ENCODE measurements at regions not wholly inside any gene's neighbourhood (a gene's known extent, or its start where the extent isn't known, plus 50 kb on each side); places are given as distances from the start of the nearest gene placed in this dataset.

- no peak for DNase-seq (ENCODE audit: low spot score)
Observed at GRCh38 chr1:239929317-239929716, 162.4 kb upstream of the FMN2 start.

DNA sequence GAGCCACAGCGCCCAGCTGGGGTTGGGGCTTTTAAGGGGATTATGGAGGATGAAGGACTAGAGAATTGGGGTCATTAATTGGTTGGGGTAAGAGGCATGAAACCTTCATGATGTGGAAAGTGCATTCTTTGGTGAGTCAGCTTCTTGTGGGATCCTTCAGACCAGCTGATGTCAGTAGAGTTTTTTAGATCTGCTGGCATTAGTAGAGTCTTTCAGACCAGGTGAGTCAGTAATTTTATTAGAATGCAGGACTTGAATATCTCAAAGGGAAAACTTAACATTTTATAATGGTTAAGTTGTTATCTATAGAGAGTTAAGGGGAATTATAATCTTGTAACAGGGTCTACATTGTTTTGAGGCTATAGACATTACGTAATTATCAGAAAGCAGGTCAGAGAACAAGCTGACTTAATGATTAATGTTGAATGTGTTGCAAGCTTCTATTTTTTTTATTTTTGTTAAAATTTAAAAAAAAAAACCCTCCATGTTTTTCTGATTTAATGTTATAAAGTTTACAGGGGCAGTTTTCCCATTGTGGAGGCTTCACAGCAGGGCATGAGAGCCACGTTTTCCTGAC lies 160.9 kb upstream of the FMN2 start:
- no peak for DNase-seq (ENCODE audit: low spot score)

- DNase-seq (ENCODE audit: low spot score) = no peak
Observed at GRCh38 chr1:239931341-239931740, 160.3 kb upstream of the FMN2 start.

DNA sequence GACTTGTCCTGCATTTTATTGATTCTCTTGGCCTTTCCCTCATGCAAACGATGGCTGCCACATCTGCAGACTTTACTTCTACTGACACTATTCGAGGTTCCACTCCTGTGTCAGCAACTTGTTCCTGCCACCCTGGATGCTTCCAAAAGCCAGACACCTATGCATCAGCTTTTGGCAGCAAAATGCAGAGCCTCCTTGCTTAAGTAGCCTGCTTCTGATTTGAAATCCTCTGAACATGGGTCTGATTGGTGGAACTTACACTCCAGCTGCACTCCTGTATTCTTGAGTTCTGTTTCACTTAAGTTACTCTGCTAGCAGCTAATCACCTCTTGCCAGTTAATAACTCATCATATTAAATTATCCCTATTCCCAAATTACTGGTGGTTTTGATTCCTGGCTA lies 152.1 kb upstream of the FMN2 start:
- no peak for DNase-seq (ENCODE audit: low spot score)

DNA sequence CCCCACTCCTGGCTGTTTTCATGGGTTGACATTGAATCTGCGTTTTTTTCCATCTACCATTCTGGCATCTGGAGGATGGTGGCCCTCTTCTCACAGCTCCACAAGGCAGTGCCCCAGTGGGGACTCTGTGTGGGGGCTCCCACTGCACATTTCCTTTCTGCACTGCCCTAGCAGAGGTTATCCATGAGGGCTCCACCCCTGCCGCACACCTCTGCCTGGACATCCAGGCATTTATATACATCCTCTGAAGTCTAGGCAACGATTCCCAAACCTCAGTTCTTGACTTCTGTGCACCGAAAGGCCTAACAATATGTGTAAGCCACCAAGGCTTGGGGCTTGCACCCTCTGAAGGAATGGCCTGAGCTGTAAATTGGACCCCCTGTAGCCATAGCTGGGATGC lies 147.9 kb upstream of the FMN2 start:
- no peak for DNase-seq (ENCODE audit: low spot score)

DNA sequence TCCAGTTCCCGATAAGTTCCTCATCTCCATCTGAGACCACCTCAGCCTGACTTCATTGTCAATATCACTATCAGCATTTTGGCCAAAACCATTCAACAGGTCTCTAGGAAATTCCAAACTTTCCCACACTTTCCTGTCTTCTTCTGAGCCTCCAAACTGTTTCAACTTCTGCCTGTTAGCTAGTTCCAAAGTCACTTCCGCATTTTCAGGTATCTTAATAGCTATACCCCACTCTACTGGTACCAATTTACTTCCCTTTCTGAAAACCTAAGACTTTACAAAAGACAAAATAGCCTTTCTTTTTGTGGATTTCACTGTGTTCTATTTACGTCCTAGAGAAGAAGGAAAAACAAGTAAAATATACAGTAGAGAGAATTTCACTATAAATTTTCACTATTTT lies 147.0 kb upstream of the FMN2 start:
- DNase-seq (ENCODE audit: low spot score) = no peak

GRCh38 chr1:239947801-239948200 lies 143.9 kb upstream of the FMN2 start:
- DNase-seq (ENCODE audit: low spot score) = no peak

DNA sequence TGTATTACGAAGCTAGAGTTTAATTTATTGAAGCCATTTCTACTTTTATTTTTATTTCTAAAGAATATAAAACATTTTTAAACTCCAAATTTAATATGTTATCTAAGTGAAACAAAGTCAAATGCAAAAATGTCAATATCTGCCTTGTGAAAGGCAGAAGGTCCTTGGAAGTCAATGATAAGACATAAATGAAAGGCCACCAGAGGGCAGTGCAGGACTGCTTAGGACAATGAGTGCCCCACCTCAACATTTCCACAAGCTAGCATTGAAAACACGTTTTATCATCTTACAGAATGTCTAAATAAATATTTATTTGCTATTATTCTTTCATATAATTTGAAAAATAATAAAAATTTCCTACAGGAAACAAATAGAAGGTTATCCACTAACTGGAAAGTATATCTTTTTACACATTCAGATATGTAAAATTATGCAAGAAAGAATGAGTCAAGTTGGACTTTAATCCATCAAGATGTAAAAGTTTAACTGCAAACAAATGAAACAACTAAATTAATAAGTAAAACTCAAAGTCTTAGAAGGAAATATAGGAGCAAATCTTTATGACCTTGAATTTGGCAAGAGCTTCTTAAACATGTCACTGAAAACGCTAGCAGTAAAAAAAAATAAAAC lies 140.1 kb upstream of the FMN2 start:
- peak; percentile 16 for DNase-seq (ENCODE audit: low spot score)

- DNase-seq (ENCODE audit: low spot score) = no peak
Observed at GRCh38 chr1:239952348-239953308, 139.1 kb upstream of the FMN2 start.

DNA sequence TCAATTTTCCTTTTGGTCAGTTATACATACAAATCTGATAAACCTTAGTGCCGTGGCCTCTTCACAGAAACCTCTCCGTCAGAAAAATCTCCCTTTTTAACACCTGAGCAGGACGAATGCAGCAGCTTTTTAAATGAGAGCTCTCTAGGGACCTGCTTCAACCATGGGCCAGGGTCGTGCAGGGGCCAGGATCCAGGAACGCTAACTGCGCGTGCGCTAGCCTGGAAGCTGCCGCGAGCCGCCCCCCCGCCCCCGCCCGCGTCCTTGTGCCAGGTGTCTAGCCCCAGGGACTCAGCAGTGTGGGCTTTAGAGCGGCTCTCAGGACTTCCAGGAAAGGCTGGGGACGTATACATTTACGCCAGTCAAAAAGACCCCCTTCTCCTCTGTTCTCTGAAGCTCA lies 136.8 kb upstream of the FMN2 start:
- DNase-seq (ENCODE audit: low spot score) = no peak

DNA sequence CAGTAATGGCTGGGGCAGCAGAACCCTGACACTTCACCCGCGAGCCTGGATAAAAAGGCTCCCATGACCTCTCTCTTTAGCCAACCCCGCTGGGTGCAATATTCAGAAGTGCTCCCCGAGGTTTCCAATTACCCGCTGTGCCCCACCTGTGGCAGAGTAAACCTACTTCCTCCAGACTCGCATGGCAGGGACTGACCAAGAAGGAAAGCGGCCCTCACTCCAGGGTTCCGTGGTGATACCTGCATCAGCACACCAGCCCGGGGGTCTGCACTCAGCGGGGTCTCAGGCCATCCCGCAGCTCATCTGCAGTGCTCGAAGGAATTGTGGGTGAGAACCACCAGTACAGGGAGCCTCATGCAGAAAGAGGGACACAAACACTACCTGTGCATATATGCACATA lies 136.3 kb upstream of the FMN2 start:
- no peak for DNase-seq (ENCODE audit: low spot score)

- DNase-seq (ENCODE audit: low spot score) = no peak
Observed at GRCh38 chr1:239956263-239956662, 135.4 kb upstream of the FMN2 start.

DNA sequence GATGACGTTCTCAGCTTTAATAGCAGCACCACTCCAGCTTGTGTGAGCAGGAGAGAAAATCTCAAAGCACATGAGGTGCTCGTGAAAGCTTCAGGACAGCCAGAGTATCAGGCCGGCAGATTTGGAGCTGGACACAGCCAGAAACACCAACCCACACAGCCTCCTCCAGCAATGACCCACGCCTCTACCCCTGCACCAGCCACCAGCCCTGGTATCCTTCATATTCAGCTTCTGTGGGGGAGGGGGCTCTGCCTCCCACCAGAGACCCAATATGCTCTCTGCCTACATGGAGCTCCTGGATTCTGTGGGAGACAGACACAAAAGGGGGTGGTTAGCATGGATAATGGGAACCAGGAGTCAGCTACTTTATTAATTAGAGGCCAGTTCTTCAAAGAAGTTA lies 133.6 kb upstream of the FMN2 start:
- no peak for DNase-seq (ENCODE audit: low spot score)

DNA sequence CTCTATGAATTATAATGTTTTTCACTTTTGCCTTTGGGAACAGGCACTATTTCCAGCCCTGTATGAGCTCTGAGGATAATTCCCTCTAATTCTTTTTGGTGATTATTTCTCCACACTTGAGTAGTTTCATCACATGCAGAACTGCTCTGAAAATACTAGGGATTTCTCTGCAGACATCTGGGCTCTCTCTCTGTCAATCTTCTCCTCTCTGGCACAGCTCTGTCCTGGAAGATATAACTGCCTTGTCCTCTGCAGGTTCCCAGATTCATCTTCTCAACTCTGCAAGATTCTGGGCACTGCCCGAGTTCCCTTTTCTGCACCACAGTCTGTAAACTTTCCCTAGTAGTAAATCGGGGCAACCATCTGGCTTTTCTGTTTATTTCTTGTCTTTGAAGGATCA lies 131.3 kb upstream of the FMN2 start:
- DNase-seq (ENCODE audit: low spot score) = no peak

GRCh38 chr1:239963856-239964255 lies 127.8 kb upstream of the FMN2 start:
- DNase-seq (ENCODE audit: low spot score) = no peak

GRCh38 chr1:239976130-239976968 lies 115.3 kb upstream of the FMN2 start:
- peak; percentile 32 for DNase-seq (ENCODE audit: low spot score)

DNA sequence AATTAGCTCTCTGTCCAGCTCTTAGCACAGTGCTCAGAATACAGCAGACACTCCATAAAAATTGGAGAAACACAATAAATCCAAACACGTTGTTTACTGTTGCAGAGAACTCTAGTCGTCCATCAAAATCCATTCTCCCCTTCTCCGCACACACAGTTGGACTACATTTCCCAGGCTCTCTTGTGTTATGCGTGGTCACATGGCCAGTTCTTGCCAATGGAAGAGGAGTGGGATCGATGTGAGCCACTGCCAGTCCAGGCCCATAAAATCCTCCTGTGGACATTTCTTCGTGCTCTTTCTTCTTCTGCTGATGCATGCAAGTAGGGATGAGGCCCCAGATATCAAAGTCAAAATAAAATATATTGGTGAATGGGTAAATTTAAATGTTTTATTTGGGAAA lies 114.3 kb upstream of the FMN2 start:
- no peak for DNase-seq (ENCODE audit: low spot score)

DNA sequence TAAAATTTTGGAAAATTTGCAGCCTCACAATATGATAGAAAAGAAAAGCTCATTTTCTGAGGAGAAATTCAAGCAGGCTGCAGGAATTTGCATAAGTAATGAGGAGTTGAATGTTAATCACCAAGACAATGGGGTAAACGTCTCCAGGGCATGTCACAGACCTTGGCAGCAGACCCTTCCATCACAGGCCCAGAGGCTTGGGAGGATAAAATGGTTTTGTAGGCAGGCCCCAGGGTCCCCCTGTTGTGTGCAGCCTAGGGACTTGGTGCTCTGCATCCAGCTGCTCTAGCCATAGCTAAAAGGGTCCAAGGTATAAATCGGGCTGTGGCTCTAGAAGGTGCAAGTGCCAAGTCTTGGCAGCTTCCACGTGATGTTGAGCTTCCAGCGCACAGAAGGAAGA lies 112.2 kb upstream of the FMN2 start:
- DNase-seq (ENCODE audit: low spot score) = no peak

GRCh38 chr1:239982762-239983161 lies 108.9 kb upstream of the FMN2 start:
- no peak for DNase-seq (ENCODE audit: low spot score)

- no peak for DNase-seq (ENCODE audit: low spot score)
Observed at GRCh38 chr1:239985044-239985443, 106.6 kb upstream of the FMN2 start.

- no peak for DNase-seq (ENCODE audit: low spot score)
Observed at GRCh38 chr1:239987103-239987745, 104.5 kb upstream of the FMN2 start.

GRCh38 chr1:239989990-239990389 lies 101.7 kb upstream of the FMN2 start:
- DNase-seq (ENCODE audit: low spot score) = no peak

Data from CD4-positive, alpha-beta T cell treated with Interleukin-6 at 100 ng/mL for 8 hours (primary cell).